Inflammatory macrophage treated with lipopolysaccharide for 1 hour (primary cell): ENCODE measurements at regions not wholly inside any gene's neighbourhood (a gene's known extent, or its start where the extent isn't known, plus 50 kb on each side); places are given as distances from the start of the nearest gene placed in this dataset.

Experiments
- DNase-seq, 2 donors: peaks; one replicate each; pipeline ENCODE4 v3.0.0-alpha.2; 2020 to 2022

DNA sequence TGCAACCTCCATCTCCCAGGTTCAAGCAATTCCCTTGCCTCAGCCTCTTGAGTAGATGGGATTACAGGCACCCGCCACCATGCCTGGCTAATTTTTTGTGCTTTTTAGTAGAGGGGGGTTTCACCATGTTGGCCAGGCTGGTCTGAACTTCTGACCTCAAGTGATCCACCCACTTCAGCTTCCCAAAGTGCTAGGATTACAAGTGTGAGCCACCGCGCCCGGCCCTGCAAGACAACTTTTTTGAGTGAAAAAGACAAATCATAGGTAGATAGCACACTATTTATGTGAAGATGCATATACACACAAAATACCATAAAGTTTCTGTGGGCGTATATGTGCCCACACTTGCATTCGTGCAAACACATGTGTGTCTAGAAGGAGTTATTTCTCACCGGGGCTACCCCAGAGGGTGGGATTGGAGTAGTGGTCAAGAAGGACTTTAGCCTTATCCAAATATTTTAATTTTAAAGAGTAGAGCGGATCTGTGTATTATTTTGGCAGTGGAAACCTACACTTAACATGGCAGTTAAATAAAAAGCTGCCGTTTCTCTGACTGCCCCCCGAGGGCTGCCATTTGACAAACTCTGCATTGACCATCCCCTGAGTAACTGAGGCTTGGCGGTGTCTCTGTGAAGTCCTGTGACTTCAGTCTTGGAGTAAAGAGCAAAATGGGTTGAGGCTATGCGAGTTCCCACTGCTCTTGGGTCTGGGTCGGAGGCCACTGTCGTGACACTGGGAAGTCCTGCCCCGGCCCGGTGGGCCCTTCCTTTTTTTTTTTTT, 93.4 kb upstream of the PTCH1 start:
- no peak for DNase-seq

GRCh38 chr9:95609426-95609825, 92.7 kb upstream of the PTCH1 start:
- no peak for DNase-seq

DNA sequence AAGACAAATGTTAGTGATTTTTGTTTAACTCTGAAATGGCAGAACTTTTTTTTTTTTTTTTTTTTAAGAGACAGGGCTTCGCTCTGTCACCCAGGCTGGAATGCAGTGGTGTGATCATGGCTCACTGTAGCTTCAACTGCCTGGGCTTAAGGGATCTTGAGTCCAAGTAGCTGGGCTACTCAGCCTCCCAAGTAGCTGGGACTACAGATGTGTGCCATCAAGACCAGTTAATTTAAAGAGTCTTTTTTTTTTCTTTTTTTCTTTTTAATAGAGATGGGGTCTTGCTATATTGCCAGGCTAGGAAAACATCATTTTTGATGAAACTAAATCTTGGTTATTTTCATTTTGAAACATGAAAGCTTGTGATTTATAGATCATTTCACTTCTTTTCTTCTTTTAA, 91.6 kb upstream of the PTCH1 start:
- no peak for DNase-seq

- no peak for DNase-seq
These were observed 90.7 kb upstream of the PTCH1 start for GRCh38 chr9:95607507-95607906.

DNA sequence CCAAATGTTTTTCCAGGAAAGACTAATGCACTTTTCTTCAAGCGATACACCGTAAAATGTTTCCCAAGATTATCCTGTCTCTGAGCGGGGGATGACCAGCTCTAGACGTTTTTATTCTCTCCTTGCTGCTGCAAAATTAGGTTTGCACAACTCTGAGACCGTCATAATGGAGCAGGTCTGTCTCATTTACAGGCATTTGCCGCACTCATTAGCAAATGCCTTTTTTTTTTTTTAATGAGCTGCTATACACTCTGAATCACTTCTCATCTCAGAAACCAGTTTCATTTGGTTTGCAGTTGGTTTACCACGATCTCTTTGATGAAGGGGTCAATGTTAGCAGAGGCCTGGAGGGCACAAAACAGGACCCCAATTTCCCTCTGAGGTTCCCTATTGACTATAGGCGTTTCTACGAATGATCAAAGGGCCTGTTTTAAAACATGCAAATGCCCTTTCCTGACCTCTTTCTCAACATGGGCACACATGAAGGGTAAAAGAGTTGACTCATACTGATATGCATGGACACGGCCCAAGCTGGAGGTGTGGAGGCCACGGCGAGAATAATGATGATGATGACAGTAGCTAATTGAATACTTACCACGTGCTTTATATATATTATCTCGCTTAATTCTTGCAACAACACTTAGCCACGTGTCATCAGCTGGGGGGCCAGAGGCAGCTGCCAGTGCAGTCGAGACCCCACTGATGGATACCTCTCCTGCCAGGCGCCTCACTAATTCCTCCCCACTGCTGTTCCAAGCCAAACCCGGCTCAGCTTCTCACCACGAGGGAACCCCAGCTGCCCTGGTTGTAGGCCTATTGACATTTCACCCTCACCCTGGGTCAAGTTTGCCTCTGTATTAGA, 89.9 kb upstream of the PTCH1 start:
- DNase-seq: no peak

- no peak for DNase-seq
These were observed 89.2 kb upstream of the PTCH1 start for GRCh38 chr9:95605816-95606488.

DNA sequence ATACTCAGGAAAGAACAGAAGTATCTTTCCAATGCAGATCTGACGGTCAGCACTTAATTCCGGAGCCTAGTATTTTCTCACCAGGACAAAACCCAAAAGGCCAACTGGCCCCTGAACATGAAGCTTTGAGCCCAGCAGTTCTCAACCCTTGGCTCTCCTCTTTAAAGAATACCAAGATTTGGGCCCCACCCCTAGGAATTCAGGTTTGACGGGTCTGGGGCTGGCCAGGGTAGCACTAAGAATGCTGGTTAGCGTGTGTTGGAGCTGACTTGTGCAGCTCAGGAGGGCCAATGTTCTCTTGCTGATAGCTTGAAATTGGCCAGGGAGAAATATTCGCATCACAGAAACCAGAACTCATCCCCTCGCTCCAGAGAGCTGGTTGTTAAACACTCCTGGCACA, 88.3 kb upstream of the PTCH1 start:
- DNase-seq: no peak

GRCh38 chr9:95598236-95598635, 81.5 kb upstream of the PTCH1 start:
- DNase-seq: no peak

- no peak for DNase-seq
These were observed 79.0 kb upstream of the PTCH1 start for GRCh38 chr9:95595721-95596295.

- DNase-seq: no peak
These were observed 76.2 kb upstream of the PTCH1 start for GRCh38 chr9:95592931-95593330.

DNA sequence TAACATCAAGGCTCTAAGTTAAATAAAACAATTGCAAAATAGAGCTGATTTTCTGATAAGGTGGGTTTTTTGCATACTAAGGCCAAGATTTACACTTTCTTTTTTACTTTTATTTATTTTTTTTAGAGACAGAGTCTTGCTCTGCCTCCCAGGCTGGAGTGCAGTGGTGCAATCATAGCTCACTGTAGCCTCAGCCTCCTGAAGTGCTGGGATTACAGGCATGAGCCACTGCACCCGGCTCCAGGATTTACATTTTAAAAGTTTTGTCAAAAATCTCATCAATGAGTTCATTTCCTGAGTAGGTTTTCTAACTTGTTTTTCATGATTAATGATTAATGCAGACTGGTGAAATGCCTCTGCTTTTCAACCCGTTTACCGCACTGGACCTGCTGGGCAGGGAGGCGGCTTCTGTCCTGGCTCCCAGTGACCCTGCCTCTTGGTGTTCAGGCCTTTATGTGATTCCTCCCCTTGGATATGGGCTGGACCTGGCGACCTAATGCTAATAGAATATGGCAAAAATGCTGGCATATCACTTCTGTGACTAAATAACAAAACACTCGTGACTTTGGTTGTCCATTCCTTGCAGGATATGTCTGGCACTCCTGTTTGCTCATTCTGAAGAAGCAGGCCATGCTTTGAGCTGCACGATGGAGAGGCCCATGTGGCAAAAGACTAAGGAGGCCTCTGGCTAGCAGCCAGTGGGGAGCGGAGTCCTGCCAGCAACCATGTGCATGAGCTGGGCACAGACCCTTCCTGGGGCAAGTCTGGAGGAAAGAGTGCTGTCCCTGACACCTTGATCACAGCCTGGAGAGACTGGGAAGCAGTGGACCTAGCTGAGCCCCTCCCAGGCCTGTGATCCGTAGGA, 72.2 kb upstream of the PTCH1 start:
- DNase-seq: no peak

GRCh38 chr9:95587021-95587964, 70.5 kb upstream of the PTCH1 start:
- no peak for DNase-seq

DNA sequence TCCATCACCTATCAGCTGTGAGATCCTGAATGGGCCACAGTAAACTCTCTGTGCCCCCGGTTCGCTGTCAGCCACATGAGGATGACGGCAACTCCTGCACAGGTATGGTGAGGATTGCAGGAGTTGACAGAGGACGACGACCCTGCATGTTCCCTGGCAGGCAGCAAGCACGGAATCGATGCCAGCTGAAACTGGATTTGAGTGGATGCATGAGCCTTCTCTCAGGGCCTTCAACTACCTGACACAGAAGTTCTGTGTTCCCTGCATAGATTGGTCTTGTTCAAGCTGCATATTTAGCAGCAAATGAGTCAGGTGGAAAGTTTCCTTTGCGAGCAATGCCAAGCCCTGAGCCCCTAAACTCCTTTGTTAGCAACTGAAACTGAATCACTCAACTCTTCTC, 69.6 kb upstream of the PTCH1 start:
- no peak for DNase-seq

DNA sequence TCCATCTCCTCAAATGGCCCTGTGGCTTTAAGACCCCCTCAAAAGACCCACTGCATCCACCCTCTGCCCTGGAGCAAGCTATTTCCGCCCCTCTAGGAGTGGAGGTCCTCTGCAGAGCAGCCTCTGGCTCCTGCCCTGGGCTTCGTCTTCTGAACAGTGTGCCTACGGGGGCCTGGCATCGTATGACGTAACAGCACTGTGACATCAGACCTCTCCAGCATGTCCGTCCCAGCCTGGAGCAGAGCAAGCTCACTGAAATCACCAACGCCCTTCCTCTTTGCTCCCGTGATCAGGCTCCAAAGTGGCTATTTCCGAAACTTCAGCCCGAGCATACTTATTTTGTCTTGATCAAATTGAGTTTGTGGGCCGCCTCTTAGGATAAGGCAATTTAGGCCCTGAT, 69.1 kb upstream of the PTCH1 start:
- DNase-seq: no peak

DNA sequence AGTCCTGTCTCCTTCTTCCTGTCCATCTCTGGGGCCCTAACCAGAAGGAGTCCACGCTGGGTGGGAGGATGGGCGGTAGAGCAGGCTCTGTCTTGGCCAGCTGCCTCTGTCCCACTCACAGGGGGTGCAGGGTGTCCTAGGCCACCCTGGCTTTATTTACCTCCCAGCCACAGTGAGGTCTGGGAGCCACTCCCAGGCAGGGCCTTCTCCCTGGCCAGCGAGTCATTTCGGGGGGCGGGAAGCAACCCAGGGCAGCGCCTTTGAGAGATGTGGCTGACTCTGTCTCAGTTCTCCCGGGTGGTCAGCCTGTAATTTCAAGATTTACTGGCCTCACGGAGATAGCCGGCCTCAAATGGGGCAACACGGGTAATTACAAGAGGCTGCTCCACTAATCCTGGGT, 67.4 kb upstream of the PTCH1 start:
- DNase-seq: no peak

GRCh38 chr9:95581900-95582299, 65.1 kb upstream of the PTCH1 start:
- no peak for DNase-seq

GRCh38 chr9:95580812-95581761, 64.3 kb upstream of the PTCH1 start:
- DNase-seq: no peak

DNA sequence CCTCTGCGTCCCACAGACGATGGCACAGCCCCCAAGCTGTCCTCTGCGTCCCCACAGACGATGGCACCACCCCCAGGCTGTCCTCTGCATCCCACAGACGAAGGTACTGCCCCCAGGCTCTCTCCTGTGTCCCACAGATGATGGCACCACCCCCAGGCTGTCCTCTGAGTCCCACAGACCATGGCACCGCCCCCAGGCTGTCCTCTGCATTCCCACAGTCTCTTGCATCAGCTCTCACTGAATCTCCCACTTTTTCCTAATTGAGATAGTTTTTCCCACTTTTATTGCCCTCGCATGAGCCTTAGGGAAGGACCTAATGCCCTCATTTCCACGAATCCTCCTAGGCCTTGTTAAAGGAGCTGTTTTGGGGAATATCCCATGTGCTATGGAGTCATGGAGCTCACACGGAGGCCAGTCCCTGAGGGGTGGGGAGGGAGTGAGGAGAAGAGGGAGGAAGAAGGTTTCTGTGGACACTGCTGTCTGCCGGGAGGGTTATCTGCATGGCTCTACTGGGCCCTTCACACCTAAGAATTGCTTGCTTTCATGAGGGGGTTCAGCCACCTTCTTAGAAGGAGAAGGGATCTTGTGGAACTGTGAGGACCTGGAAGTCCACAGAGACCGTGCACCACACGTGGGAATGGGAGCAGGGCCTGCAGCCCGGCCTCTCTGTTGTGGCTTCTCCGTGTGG, 58.2 kb upstream of the PTCH1 start:
- DNase-seq: no peak

DNA sequence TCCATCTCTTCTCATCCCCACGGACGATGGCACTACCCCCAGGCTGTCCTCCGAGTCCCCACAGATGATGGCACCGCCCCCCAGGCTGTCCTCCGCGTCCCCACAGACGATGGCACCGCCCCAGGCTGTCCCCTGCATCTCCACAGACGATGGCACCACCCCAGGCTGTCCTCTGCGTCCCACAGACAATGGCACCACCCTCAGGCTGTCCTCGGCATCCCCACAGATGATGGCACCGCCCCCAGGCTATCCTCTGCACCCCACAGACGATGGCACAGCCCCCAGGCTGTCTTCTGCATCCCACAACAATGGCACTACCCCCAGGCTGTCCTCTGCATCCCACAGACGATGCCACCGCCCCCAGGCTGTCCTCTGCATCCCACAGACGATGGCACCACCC, 57.4 kb upstream of the PTCH1 start:
- no peak for DNase-seq
